ENCODE measurements at regions not wholly inside any gene's neighbourhood (a gene's known extent, or its start where the extent isn't known, plus 50 kb on each side); places are given as distances from the start of the nearest gene placed in this dataset.
A peak's percentile ranks its signal among the peaks of the same experiment; 100 is the strongest.

GRCh38 chr6:126767711-126768110, 350.8 kb upstream of the RSPO3 start:
- Histone ChIP-seq H3K36me3 (ENCODE audit: control insufficient read depth, insufficient read depth, low read length) (no peaks in the 10 kb centered on the region), H3K9me3 (replicated peaks; ENCODE audit: control insufficient read depth, low read depth, low read length) (no peaks in the 10 kb centered on the region), H3K4me3 (ENCODE audit: low read length) (no peak overlapping the region), H3K27ac (ENCODE audit: low read length) (no peak overlapping the region), H3K27me3 (ENCODE audit: control insufficient read depth, insufficient read depth, low read length) (no peaks in the 10 kb centered on the region), H3K4me1 (ENCODE audit: control insufficient read depth, insufficient read depth, low read length) (no peaks in the 10 kb centered on the region)
- no CpG with 5 or more reads among the region's 1 CpG for WGBS (ENCODE audit: insufficient coverage)
- DNase-seq = peak; percentile 74

DNA sequence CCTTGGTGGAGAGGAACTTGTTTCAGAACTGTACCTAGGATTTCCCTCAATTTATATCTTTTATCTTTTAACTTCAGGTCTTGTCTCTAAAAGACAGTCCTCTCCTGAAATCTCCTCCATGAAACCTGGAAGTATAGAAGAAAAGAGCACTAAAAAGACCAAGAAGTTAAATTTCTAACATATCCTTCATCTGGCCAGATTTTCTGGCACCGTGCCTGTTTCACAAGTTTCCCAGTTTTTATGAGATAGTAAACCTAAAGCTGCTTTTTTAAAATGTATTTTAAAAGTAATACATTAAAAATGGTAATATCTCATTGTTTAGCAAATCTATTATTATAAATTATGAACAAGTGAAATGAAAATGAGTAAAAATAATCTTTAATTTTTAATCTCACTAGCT, 348.3 kb upstream of the RSPO3 start:
- Histone ChIP-seq H3K36me3 (ENCODE audit: control insufficient read depth, insufficient read depth, low read length) (no peaks in the 10 kb centered on the region), H3K27ac (ENCODE audit: low read length) (no peak overlapping the region), H3K4me1 (ENCODE audit: control insufficient read depth, insufficient read depth, low read length) (no peaks in the 10 kb centered on the region), H3K27me3 (ENCODE audit: control insufficient read depth, insufficient read depth, low read length) (no peaks in the 10 kb centered on the region), H3K4me3 (ENCODE audit: low read length) (no peak overlapping the region), H3K9me3 (replicated peaks; ENCODE audit: control insufficient read depth, low read depth, low read length) (no peaks in the 10 kb centered on the region)
- DNase-seq = peak; percentile 59
- no CpG with 5 or more reads among the region's 1 CpG for WGBS (ENCODE audit: insufficient coverage)

DNA sequence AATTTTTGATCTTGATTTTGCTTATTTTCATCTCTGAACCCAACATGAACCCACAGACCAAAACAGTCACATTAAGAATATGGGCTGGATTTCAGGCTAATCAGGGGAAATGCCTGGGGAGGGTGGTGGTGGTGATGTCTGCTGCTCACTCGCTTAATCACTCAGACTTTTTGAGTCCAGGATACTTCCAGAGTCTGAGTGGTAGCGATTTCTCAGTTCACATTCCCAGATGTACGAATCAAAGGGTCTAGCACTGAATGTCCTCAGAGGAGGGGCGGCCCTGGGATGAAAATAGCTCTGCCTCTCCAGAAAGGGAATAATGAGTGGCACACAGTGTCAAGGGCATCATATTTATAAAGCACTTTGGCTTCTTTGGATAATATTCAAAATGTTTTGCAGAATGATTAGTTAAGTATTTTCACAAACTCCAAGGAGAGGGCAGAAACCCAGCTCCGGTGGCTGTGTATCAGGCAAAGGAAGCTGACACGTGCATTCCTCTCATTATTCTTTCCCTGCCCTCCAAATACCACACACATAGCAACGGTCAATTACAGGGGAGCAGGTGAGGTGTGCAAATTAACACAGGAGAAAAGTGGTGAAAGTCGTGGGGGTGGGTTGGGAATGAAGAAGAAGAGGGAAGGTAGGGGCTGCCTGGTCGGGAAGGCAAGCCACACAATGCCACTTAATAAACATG, 345.2 kb upstream of the RSPO3 start:
- no peak for DNase-seq
- Histone ChIP-seq H3K27ac (ENCODE audit: low read length) (no peak overlapping the region), H3K4me3 (ENCODE audit: low read length) (no peak overlapping the region), H3K4me1 (ENCODE audit: control insufficient read depth, insufficient read depth, low read length) (no peaks in the 10 kb centered on the region), H3K9me3 (replicated peaks; ENCODE audit: control insufficient read depth, low read depth, low read length) (no peaks in the 10 kb centered on the region), H3K36me3 (ENCODE audit: control insufficient read depth, insufficient read depth, low read length) (no peaks in the 10 kb centered on the region), H3K27me3 (ENCODE audit: control insufficient read depth, insufficient read depth, low read length) (no peaks in the 10 kb centered on the region)
- WGBS (ENCODE audit: insufficient coverage) = 30% methylated on average over 3 of the region's 9 CpGs

DNA sequence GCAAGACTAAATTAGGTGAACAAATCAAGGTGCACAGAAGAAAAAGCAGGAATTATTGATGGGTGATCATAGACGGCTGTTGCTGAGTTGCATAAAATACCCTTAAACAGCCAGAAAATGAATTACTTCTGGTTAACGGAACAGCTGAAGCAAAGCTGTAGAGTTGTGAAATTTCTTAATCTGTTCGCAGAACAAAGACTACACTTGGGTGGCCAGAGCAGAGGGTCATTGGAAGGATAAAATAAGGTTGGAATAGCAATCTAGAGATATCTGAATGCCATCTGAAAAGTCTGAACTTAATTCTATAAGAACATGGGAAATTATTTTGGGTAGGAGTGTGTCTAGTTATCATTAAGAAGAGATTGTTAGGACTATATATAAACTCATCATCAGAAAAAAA, 339.1 kb upstream of the RSPO3 start:
- Histone ChIP-seq H3K9me3 (replicated peaks; ENCODE audit: control insufficient read depth, low read depth, low read length) (no peaks in the 10 kb centered on the region), H3K27me3 (ENCODE audit: control insufficient read depth, insufficient read depth, low read length) (no peaks in the 10 kb centered on the region), H3K36me3 (ENCODE audit: control insufficient read depth, insufficient read depth, low read length) (no peaks in the 10 kb centered on the region), H3K4me3 (ENCODE audit: low read length) (no peak overlapping the region), H3K27ac (ENCODE audit: low read length) (no peak overlapping the region), H3K4me1 (ENCODE audit: control insufficient read depth, insufficient read depth, low read length) (no peaks in the 10 kb centered on the region)
- WGBS (ENCODE audit: insufficient coverage) = 80% methylated on average over 1 of the region's 3 CpGs
- DNase-seq = no peak

DNA sequence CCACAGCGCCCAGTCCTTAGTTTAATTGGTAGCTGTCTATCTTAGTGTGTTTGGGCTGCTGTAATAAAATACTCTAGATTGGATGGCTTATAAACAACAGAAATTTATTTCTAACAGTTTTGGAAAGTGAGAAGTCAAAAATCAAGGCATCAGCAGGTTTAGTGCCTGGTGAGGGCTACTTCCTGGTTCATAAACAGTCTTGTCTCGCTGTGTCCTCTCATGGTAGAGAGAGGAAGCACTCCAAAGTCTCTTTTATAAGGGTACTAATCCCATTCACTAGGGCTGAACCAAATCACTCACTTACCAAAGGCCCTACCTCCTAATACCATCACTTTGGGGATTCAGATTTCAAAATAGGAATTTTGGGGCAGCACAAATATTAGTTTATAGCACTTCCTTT, 336.9 kb upstream of the RSPO3 start:
- no peak for DNase-seq
- 100% methylated on average over 1 of the region's 2 CpGs for WGBS (ENCODE audit: insufficient coverage)
- Histone ChIP-seq H3K36me3 (ENCODE audit: control insufficient read depth, insufficient read depth, low read length) (no peaks in the 10 kb centered on the region), H3K9me3 (replicated peaks; ENCODE audit: control insufficient read depth, low read depth, low read length) (no peaks in the 10 kb centered on the region), H3K27me3 (ENCODE audit: control insufficient read depth, insufficient read depth, low read length) (no peaks in the 10 kb centered on the region), H3K27ac (ENCODE audit: low read length) (no peak overlapping the region), H3K4me1 (ENCODE audit: control insufficient read depth, insufficient read depth, low read length) (no peaks in the 10 kb centered on the region), H3K4me3 (ENCODE audit: low read length) (no peak overlapping the region)

DNA sequence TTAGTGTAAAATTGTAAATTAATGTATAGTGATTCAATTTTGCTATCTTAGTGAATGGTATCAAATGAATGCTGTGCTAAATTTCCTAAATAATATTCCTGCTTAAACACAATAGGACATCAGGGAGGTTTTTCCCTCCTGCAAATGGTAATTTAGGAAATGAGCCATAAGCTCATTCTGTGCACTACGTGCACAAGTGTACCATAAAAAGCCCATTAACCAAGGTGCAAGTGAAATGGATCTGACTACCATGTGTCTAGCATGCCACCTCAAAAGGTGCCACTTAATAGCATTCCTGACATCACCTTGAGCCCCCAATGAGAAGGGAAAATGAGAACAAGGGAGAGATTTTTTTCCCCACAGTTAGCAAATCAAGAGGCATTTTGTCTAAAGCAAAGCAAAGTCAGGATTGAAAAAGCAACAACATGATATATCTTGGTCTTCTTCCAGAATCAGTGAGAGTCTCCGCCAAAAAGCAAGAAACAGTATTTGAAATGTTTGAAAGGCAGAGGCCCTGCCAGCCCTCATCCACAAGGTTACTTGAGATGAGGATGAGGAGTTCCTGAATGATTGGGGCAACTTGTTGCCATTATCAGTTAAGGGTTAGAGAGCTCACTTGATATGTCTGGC, 334.2 kb upstream of the RSPO3 start:
- Histone ChIP-seq H3K4me1 (ENCODE audit: control insufficient read depth, insufficient read depth, low read length) (no peaks in the 10 kb centered on the region), H3K9me3 (replicated peaks; ENCODE audit: control insufficient read depth, low read depth, low read length) (no peaks in the 10 kb centered on the region), H3K4me3 (ENCODE audit: low read length) (no peak overlapping the region), H3K27me3 (ENCODE audit: control insufficient read depth, insufficient read depth, low read length) (no peaks in the 10 kb centered on the region), H3K27ac (ENCODE audit: low read length) (no peak overlapping the region), H3K36me3 (ENCODE audit: control insufficient read depth, insufficient read depth, low read length) (no peaks in the 10 kb centered on the region)
- 17% methylated on average over 1 of the region's 2 CpGs for WGBS (ENCODE audit: insufficient coverage)
- peak; percentile 72 for DNase-seq

DNA sequence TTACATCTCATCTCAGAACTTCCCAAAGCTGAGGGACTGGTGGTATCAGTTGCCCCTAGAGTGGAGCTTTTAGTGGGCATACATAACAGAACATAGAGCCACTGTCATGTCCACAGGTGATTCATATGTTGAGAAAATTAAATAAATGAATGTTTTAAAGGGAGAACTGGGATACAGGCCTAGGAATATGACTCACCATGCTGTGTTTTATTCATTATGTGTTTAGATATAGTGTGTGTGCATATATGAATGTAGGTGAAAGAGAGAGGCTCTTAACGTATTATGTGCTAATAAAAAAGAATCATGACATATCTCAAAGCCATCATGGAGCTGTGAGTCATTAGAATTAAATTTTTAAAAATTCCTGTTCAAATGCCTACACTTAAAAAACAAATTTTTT, 332.2 kb upstream of the RSPO3 start:
- Histone ChIP-seq H3K27ac (ENCODE audit: low read length) (no peak overlapping the region), H3K4me1 (ENCODE audit: control insufficient read depth, insufficient read depth, low read length) (no peaks in the 10 kb centered on the region), H3K4me3 (ENCODE audit: low read length) (no peak overlapping the region), H3K9me3 (replicated peaks; ENCODE audit: control insufficient read depth, low read depth, low read length) (no peaks in the 10 kb centered on the region), H3K27me3 (ENCODE audit: control insufficient read depth, insufficient read depth, low read length) (no peaks in the 10 kb centered on the region), H3K36me3 (ENCODE audit: control insufficient read depth, insufficient read depth, low read length) (no peaks in the 10 kb centered on the region)
- no CpG with 5 or more reads among the region's 1 CpG for WGBS (ENCODE audit: insufficient coverage)
- no peak for DNase-seq

DNA sequence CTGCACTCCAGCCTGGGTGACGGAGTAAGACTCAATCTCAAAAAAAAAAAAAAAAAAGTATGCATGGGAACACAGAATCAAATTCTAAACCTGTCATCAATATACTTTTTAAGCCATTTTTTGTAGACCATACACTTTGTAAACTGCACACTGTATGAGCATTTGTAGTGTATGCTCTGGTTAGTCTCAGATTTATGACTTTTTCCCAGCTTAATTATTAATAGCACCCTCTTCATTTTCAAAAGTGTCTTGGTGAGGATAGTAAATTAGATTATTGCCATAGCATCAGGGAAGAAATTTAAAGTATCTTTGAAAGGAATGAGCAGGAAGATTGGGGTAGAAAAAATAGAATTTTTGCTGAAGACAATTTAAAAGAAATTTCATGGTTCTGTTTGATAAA, 330.8 kb upstream of the RSPO3 start:
- H3K9me3 ChIP-seq (replicated peaks; ENCODE audit: control insufficient read depth, low read depth, low read length) = no peaks in the 10 kb centered on the region
- H3K27ac ChIP-seq (ENCODE audit: low read length) = no peak overlapping the region
- no CpG with 5 or more reads among the region's 1 CpG for WGBS (ENCODE audit: insufficient coverage)
- H3K4me3 ChIP-seq (ENCODE audit: low read length) = no peak overlapping the region
- no peaks in the 10 kb centered on the region for H3K36me3 ChIP-seq (ENCODE audit: control insufficient read depth, insufficient read depth, low read length)
- no peak for DNase-seq
- no peaks in the 10 kb centered on the region for H3K27me3 ChIP-seq (ENCODE audit: control insufficient read depth, insufficient read depth, low read length)
- peaks cover under 1% of the 10 kb centered on the region for H3K4me1 ChIP-seq (ENCODE audit: control insufficient read depth, insufficient read depth, low read length)

DNA sequence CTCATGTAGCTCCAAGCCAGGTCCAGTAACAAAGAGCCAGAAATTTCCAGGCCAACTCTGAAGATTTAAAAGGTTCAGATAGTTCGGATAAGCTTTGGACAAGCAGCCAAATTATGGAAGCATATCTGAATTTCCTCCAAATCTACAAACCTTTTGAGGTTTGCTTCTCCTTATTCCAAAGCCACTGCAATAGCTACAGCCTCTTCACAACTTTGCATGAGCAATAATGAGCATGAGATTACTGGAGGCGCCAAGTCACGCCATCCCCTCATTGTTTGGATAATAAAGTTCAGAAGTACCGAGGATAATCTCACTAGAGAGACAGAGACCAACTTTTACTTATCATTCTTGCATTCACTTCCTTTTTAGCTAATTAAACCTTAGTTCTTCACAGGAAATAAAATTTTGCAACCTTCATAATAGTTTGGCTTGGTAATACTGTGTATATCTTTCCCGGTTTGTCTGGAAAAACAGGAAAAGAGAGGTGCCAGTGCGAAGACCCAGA, 329.6 kb upstream of the RSPO3 start:
- Histone ChIP-seq H3K27ac (ENCODE audit: low read length) (no peak overlapping the region), H3K4me1 (ENCODE audit: control insufficient read depth, insufficient read depth, low read length) (peaks cover 4% of the 10 kb centered on the region), H3K36me3 (ENCODE audit: control insufficient read depth, insufficient read depth, low read length) (no peaks in the 10 kb centered on the region), H3K9me3 (replicated peaks; ENCODE audit: control insufficient read depth, low read depth, low read length) (no peaks in the 10 kb centered on the region), H3K4me3 (ENCODE audit: low read length) (no peak overlapping the region), H3K27me3 (ENCODE audit: control insufficient read depth, insufficient read depth, low read length) (no peaks in the 10 kb centered on the region)
- DNase-seq = peak; percentile 80
- WGBS (ENCODE audit: insufficient coverage) = 70% methylated on average over 2 of the region's 6 CpGs

GRCh38 chr6:126792340-126793085, 326.0 kb upstream of the RSPO3 start:
- H3K36me3 ChIP-seq (ENCODE audit: control insufficient read depth, insufficient read depth, low read length) = no peaks in the 10 kb centered on the region

More at GRCh38 chr6:126792340-126793085, 326.0 kb upstream of the RSPO3 start:
- Histone ChIP-seq H3K9me3 (replicated peaks; ENCODE audit: control insufficient read depth, low read depth, low read length) (no peaks in the 10 kb centered on the region), H3K27ac (ENCODE audit: low read length) (peak overlapping the region; percentile 65), H3K4me3 (ENCODE audit: low read length) (no peak overlapping the region), H3K4me1 (ENCODE audit: control insufficient read depth, insufficient read depth, low read length) (peaks cover 4% of the 10 kb centered on the region), H3K27me3 (ENCODE audit: control insufficient read depth, insufficient read depth, low read length) (no peaks in the 10 kb centered on the region)
- WGBS (ENCODE audit: insufficient coverage) = 38% methylated on average over 1 of the region's 5 CpGs
- DNase-seq = peak; percentile 94

All from muscle of leg (tissue), 3 donors.